Mucosa of descending colon (tissue), 3 donors: ENCODE measurements at regions not wholly inside any gene's neighbourhood (a gene's known extent, or its start where the extent isn't known, plus 50 kb on each side); places are given as distances from the start of the nearest gene placed in this dataset.

Experiments
- ATAC-seq: fragments of 200-7000 bp; cut with Tn5 transposase; one replicate; pipeline ENCODE4 v1.9.1; 2020; ENCODE audit warnings: mild to moderate bottlenecking, moderate library complexity
- DNase-seq, 3 donors: peaks; one replicate each; pipeline ENCODE4 v3.0.0-alpha.2; 2020
- H3K36me3 ChIP-seq: fragments of 200-600 bp; one replicate; pipeline ENCODE4 v1.8.0; 2021; ENCODE audit warnings: low read depth, mild to moderate bottlenecking
- H3K4me1 ChIP-seq: fragments of 200-600 bp; one replicate; pipeline ENCODE4 v1.8.0; 2021; ENCODE audit warnings: low read depth, mild to moderate bottlenecking
- H3K4me3 ChIP-seq: fragments of 200-600 bp; one replicate; pipeline ENCODE4 v1.8.0; 2021; ENCODE audit warnings: mild to moderate bottlenecking
- H3K9me3 ChIP-seq: fragments of 200-600 bp; one replicate; pipeline ENCODE4 v1.8.0; 2021; ENCODE audit warnings: mild to moderate bottlenecking
- CTCF ChIP-seq: fragments of 200-600 bp; IDR thresholded peaks from one replicate; pipeline ENCODE4 v1.8.0; 2022; ENCODE audit warnings: antibody characterized with exemption, mild to moderate bottlenecking
- intact Hi-C, 2 donors: fragments of 100-400 bp; cut with DNase I in 1 of 2; cut with micrococcal nuclease in 1 of 2; formaldehyde crosslinking; loops; one replicate each; pipeline versions ENCODE4 v1.11.0 to v1.11.1; 2022; cut with DNase I, micrococcal nuclease
- donor health status: DM: no; HTN: no; CAD: no; lungs with moderate emphysema.
- donor health status: DM: no; HTN: no; CAD: no.
- donor health status: DM: no; HTN: yes; CAD: no.

- H3K36me3 ChIP-seq = no peaks in the 10 kb centered on the region
- ATAC-seq = no peak
- no peak for TF ChIP-seq CTCF
Observed at GRCh38 chr4:179757641-179758040, 2315.4 kb upstream of the AGA start.

GRCh38 chr4:179762840-179763239 lies 2320.6 kb upstream of the AGA start:
- Histone ChIP-seq H3K4me3 (no peak overlapping the region), H3K4me1 (no peaks in the 10 kb centered on the region), H3K36me3 (no peaks in the 10 kb centered on the region), H3K9me3 (peaks cover 13% of the 10 kb centered on the region)
- TF ChIP-seq CTCF = no peak
- ATAC-seq = no peak
- DNase-seq = no peak
- intact Hi-C loops = no loop called here

More at GRCh38 chr4:179757641-179758040, 2315.4 kb upstream of the AGA start:
- no peak for DNase-seq
- no peaks in the 10 kb centered on the region for H3K4me1 ChIP-seq
- intact Hi-C loops = no loop called here
- H3K4me3 ChIP-seq = no peak overlapping the region
- H3K9me3 ChIP-seq = no peaks in the 10 kb centered on the region

- no peak for TF ChIP-seq CTCF
- ATAC-seq = no peak
- H3K4me1 ChIP-seq = no peaks in the 10 kb centered on the region
Observed at GRCh38 chr4:179766938-179767337, 2324.7 kb upstream of the AGA start.

GRCh38 chr4:179768996-179769395 lies 2326.8 kb upstream of the AGA start:
- TF ChIP-seq CTCF = no peak
- no peak for ATAC-seq
- H3K9me3 ChIP-seq = peaks cover 13% of the 10 kb centered on the region
- DNase-seq = no peak
- intact Hi-C loops = no loop called here
- no peak overlapping the region for H3K4me3 ChIP-seq
- H3K36me3 ChIP-seq = no peaks in the 10 kb centered on the region
- no peaks in the 10 kb centered on the region for H3K4me1 ChIP-seq

More at GRCh38 chr4:179766938-179767337, 2324.7 kb upstream of the AGA start:
- no peaks in the 10 kb centered on the region for H3K36me3 ChIP-seq
- H3K4me3 ChIP-seq = no peak overlapping the region
- H3K9me3 ChIP-seq = peaks cover 13% of the 10 kb centered on the region
- intact Hi-C loops = no loop called here
- no peak for DNase-seq

- Histone ChIP-seq H3K9me3 (no peaks in the 10 kb centered on the region), H3K4me3 (no peak overlapping the region), H3K4me1 (no peaks in the 10 kb centered on the region), H3K36me3 (no peaks in the 10 kb centered on the region)
- ATAC-seq (no peak), DNase-seq (no peak)
- no peak for TF ChIP-seq CTCF
- intact Hi-C loops = no loop called here
Observed at GRCh38 chr4:179797738-179798137, 2355.5 kb upstream of the AGA start.

GRCh38 chr4:179803857-179804256 lies 2361.6 kb upstream of the AGA start:
- intact Hi-C loops = no loop called here
- no peak for TF ChIP-seq CTCF
- Histone ChIP-seq H3K9me3 (peaks cover 3% of the 10 kb centered on the region), H3K4me3 (no peak overlapping the region), H3K4me1 (no peaks in the 10 kb centered on the region), H3K36me3 (no peaks in the 10 kb centered on the region)
- DNase-seq = no peak
- ATAC-seq = no peak
